GM21723 (cell line): ENCODE measurements at regions not wholly inside any gene's neighbourhood (a gene's known extent, or its start where the extent isn't known, plus 50 kb on each side); places are given as distances from the start of the nearest gene placed in this dataset.

Experiments used
- ATAC-seq: cut with Tn5 transposase; IDR thresholded peaks from one replicate; pipeline ENCODE4 v1.9.1; 2021; ENCODE audit warnings: mild to moderate bottlenecking, moderate library complexity; ENCODE audit not compliant: unreplicated experiment

GRCh38 chr9:129390541-129390940 lies 212.5 kb upstream of the IER5L start:
- ATAC-seq = no peak

- no peak for ATAC-seq
Measured at GRCh38 chr9:129387822-129388221, 209.8 kb upstream of the IER5L start.

GRCh38 chr9:129386812-129387177 lies 208.7 kb upstream of the IER5L start:
- no peak for ATAC-seq

GRCh38 chr9:129385211-129385934 lies 207.3 kb upstream of the IER5L start:
- no peak for ATAC-seq

GRCh38 chr9:129384491-129385210 lies 206.6 kb upstream of the IER5L start:
- ATAC-seq = no peak

GRCh38 chr9:129383561-129384490 lies 205.8 kb upstream of the IER5L start:
- ATAC-seq = peak; percentile 82

GRCh38 chr9:129383019-129383560 lies 205.0 kb upstream of the IER5L start:
- no peak for ATAC-seq

- ATAC-seq = no peak
Measured at GRCh38 chr9:129382281-129383018, 204.4 kb upstream of the IER5L start.

- ATAC-seq = no peak
Measured at GRCh38 chr9:129381481-129381957, 203.5 kb upstream of the IER5L start.

GRCh38 chr9:129380961-129381401 lies 202.9 kb upstream of the IER5L start:
- no peak for ATAC-seq

- no peak for ATAC-seq
Measured at GRCh38 chr9:129379886-129380285, 201.8 kb upstream of the IER5L start.

- no peak for ATAC-seq
Measured at GRCh38 chr9:129379181-129379836, 201.2 kb upstream of the IER5L start.

GRCh38 chr9:129377931-129378661 lies 200.0 kb upstream of the IER5L start:
- ATAC-seq = no peak

GRCh38 chr9:129377181-129377580 lies 199.1 kb upstream of the IER5L start:
- no peak for ATAC-seq

GRCh38 chr9:129375845-129376244 lies 197.8 kb upstream of the IER5L start:
- ATAC-seq = no peak

GRCh38 chr9:129374651-129375050 lies 196.6 kb upstream of the IER5L start:
- no peak for ATAC-seq

- no peak for ATAC-seq
Measured at GRCh38 chr9:129374231-129374630, 196.2 kb upstream of the IER5L start.

- ATAC-seq = no peak
Measured at GRCh38 chr9:129373361-129373760, 195.3 kb upstream of the IER5L start.

- ATAC-seq = no peak
Measured at GRCh38 chr9:129370770-129371169, 192.7 kb upstream of the IER5L start.
